HEK293 (cell line): ENCODE measurements at regions not wholly inside any gene's neighbourhood (a gene's known extent, or its start where the extent isn't known, plus 50 kb on each side); places are given as distances from the start of the nearest gene placed in this dataset.

Experiments used
- FEZF1 ChIP-seq: fragments of 450-650 bp; formaldehyde crosslinking; IDR thresholded peaks from 2 replicates; pipeline ENCODE4 v1.5.1; 2016; ENCODE audit warnings: missing biosample characterization, missing genetic modification characterization
- YY1 ChIP-seq: fragments of 450-650 bp; formaldehyde crosslinking; IDR thresholded peaks from 2 replicates; pipeline ENCODE4 v1.5.1; 2018; ENCODE audit warnings: missing biosample characterization, missing genetic modification characterization
- ZBTB7A ChIP-seq: fragments of 450-650 bp; formaldehyde crosslinking; IDR thresholded peaks from 2 replicates; pipeline ENCODE4 v1.5.1; 2016; ENCODE audit warnings: low read depth, missing biosample characterization, missing genetic modification characterization
- ZNF114 ChIP-seq: fragments of 450-650 bp; formaldehyde crosslinking; IDR thresholded peaks from 2 replicates; pipeline ENCODE4 v1.5.0; 2017; ENCODE audit warnings: missing biosample characterization, missing genetic modification characterization
- ZNF24 ChIP-seq: fragments of 450-650 bp; formaldehyde crosslinking; IDR thresholded peaks from 2 replicates; pipeline ENCODE4 v1.5.1; 2016; ENCODE audit warnings: missing biosample characterization, missing genetic modification characterization
- ZNF423 ChIP-seq: fragments of 450-650 bp; formaldehyde crosslinking; IDR thresholded peaks from 2 replicates; pipeline ENCODE4 v1.5.1; 2016; ENCODE audit warnings: missing biosample characterization, missing genetic modification characterization
- ZNF501 ChIP-seq: fragments of 450-650 bp; formaldehyde crosslinking; IDR thresholded peaks from 2 replicates; pipeline ENCODE4 v1.5.1; 2016; ENCODE audit warnings: missing biosample characterization, missing genetic modification characterization
- ZNF585B ChIP-seq: fragments of 450-650 bp; formaldehyde crosslinking; IDR thresholded peaks from 2 replicates; pipeline ENCODE4 v1.5.1; 2016; ENCODE audit warnings: missing biosample characterization, missing genetic modification characterization
- ZNF792 ChIP-seq: fragments of 450-650 bp; formaldehyde crosslinking; IDR thresholded peaks from 2 replicates; pipeline ENCODE4 v1.5.1; 2016; ENCODE audit warnings: missing biosample characterization, missing genetic modification characterization
- ZNF843 ChIP-seq: fragments of 450-650 bp; formaldehyde crosslinking; IDR thresholded peaks from 2 replicates; pipeline ENCODE4 v1.5.1; 2016; ENCODE audit warnings: missing biosample characterization, missing genetic modification characterization
- TF ChIP-seq, protein P1 (sequence below): fragments of 450-650 bp; formaldehyde crosslinking; IDR thresholded peaks from 2 replicates; pipeline ENCODE4 v1.5.1; 2016; ENCODE audit warnings: missing biosample characterization, missing genetic modification characterization
- TF ChIP-seq, protein P2 (sequence below): fragments of 450-650 bp; formaldehyde crosslinking; IDR thresholded peaks from 2 replicates; pipeline ENCODE4 v1.5.1; 2016; ENCODE audit warnings: missing biosample characterization, missing genetic modification characterization
- TF ChIP-seq, protein P3 (sequence below): fragments of 450-650 bp; formaldehyde crosslinking; IDR thresholded peaks from 2 replicates; pipeline ENCODE4 v1.5.1; 2016; ENCODE audit warnings: missing biosample characterization, missing genetic modification characterization, low read depth

DNA sequence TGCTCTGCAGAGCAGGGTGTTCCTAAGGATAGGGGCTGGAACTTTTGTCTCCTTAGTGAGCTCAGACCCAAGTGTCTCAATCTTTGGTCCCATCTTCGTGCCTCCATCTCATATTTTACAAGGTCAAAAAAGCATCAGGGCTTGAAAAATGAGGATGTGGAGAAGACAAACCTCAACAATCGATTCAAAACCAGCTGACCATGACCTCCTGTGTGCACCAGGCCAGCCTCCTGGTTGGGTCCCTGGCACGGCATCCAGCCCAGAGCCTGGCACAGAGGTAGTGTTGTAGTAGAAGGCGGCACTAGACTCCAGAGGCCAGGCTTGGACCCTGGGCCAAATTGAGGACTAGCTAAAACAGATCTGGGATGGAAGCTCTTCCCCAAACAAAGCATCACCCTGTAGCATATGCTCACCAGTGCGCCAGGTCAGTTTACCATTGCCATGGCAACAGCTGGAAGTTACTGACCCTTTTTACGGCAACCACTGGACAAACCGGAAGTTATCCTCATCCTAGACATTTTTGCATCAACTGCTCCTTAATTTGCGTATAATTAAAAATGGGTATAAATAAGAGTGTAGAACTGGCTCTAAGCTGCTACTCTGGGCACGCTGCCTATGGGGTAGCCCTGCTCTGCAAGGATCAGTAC lies 69.3 kb upstream of the BLCAP start:
- TF ChIP-seq, protein P1, sequence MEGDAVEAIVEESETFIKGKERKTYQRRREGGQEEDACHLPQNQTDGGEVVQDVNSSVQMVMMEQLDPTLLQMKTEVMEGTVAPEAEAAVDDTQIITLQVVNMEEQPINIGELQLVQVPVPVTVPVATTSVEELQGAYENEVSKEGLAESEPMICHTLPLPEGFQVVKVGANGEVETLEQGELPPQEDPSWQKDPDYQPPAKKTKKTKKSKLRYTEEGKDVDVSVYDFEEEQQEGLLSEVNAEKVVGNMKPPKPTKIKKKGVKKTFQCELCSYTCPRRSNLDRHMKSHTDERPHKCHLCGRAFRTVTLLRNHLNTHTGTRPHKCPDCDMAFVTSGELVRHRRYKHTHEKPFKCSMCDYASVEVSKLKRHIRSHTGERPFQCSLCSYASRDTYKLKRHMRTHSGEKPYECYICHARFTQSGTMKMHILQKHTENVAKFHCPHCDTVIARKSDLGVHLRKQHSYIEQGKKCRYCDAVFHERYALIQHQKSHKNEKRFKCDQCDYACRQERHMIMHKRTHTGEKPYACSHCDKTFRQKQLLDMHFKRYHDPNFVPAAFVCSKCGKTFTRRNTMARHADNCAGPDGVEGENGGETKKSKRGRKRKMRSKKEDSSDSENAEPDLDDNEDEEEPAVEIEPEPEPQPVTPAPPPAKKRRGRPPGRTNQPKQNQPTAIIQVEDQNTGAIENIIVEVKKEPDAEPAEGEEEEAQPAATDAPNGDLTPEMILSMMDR (tag by site-specific recombination) = no peak
- TF ChIP-seq ZNF423 (tag by site-specific recombination) = no peak
- TF ChIP-seq ZNF585B = no peak
- TF ChIP-seq, protein P2, sequence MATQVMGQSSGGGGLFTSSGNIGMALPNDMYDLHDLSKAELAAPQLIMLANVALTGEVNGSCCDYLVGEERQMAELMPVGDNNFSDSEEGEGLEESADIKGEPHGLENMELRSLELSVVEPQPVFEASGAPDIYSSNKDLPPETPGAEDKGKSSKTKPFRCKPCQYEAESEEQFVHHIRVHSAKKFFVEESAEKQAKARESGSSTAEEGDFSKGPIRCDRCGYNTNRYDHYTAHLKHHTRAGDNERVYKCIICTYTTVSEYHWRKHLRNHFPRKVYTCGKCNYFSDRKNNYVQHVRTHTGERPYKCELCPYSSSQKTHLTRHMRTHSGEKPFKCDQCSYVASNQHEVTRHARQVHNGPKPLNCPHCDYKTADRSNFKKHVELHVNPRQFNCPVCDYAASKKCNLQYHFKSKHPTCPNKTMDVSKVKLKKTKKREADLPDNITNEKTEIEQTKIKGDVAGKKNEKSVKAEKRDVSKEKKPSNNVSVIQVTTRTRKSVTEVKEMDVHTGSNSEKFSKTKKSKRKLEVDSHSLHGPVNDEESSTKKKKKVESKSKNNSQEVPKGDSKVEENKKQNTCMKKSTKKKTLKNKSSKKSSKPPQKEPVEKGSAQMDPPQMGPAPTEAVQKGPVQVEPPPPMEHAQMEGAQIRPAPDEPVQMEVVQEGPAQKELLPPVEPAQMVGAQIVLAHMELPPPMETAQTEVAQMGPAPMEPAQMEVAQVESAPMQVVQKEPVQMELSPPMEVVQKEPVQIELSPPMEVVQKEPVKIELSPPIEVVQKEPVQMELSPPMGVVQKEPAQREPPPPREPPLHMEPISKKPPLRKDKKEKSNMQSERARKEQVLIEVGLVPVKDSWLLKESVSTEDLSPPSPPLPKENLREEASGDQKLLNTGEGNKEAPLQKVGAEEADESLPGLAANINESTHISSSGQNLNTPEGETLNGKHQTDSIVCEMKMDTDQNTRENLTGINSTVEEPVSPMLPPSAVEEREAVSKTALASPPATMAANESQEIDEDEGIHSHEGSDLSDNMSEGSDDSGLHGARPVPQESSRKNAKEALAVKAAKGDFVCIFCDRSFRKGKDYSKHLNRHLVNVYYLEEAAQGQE (tag by site-specific recombination) = no peak
- no peak for TF ChIP-seq ZBTB7A (tag by site-specific recombination)
- TF ChIP-seq, protein P3, sequence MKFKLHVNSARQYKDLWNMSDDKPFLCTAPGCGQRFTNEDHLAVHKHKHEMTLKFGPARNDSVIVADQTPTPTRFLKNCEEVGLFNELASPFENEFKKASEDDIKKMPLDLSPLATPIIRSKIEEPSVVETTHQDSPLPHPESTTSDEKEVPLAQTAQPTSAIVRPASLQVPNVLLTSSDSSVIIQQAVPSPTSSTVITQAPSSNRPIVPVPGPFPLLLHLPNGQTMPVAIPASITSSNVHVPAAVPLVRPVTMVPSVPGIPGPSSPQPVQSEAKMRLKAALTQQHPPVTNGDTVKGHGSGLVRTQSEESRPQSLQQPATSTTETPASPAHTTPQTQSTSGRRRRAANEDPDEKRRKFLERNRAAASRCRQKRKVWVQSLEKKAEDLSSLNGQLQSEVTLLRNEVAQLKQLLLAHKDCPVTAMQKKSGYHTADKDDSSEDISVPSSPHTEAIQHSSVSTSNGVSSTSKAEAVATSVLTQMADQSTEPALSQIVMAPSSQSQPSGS = no peak
- no peak for TF ChIP-seq ZNF24 (tag by site-specific recombination)
- TF ChIP-seq ZNF843 (tag by site-specific recombination) = no peak
- no peak for TF ChIP-seq ZNF114 (tag by site-specific recombination)
- no peak for TF ChIP-seq YY1
- TF ChIP-seq ZNF501 = no peak
- no peak for TF ChIP-seq ZNF792 (tag by site-specific recombination)
- no peak for TF ChIP-seq FEZF1 (tag by site-specific recombination)
